ENCODE measurements at regions not wholly inside any gene's neighbourhood (a gene's known extent, or its start where the extent isn't known, plus 50 kb on each side); places are given as distances from the start of the nearest gene placed in this dataset.
"Not testable (repeated sequence)": the region's sequence is repeated elsewhere in the genome, so short reads cannot be mapped to it uniquely, and the experiment has no call there.

- H3K4me3 Mint-ChIP-seq = no peak overlapping the region
- DNase-seq (ENCODE audit: low spot score in 2 of 2, unreplicated experiment in 2 of 2) = no peak
- no peaks in the 10 kb centered on the region for H3K36me3 Mint-ChIP-seq
- H3K4me1 Mint-ChIP-seq = peaks cover 4% of the 10 kb centered on the region
- H3K9me3 Mint-ChIP-seq = peaks cover 5% of the 10 kb centered on the region
- H3K27me3 Mint-ChIP-seq (ENCODE audit: low read depth) = peaks cover 46% of the 10 kb centered on the region
- TF ChIP-seq CTCF (IDR thresholded peaks at IDR 0.05; ENCODE audit: unreplicated experiment) = no peak
- no peak overlapping the region for H3K27ac Mint-ChIP-seq
Measured at GRCh38 chr1:14282707-14283106, 315.8 kb upstream of the KAZN start.

DNA sequence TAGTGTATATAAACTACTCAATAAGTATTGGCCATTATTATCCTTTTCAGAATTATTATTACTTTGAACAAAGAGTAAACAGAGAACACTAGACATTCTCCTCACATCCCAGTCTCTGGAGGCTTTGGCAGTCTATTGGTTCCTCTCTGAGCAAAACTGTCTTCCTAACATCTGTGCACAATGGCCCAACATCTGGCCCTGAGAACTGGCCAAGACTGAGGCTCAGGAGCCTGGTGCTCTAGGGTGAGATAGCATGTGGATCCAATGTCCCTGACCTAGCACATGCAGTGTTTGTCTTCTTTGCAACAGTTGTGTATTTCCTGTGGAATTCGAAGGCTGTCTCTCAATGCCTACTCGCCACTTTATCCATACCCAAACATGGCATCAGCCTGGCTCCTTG lies 313.2 kb upstream of the KAZN start:
- DNase-seq (ENCODE audit: low spot score in 2 of 2, unreplicated experiment in 2 of 2) = no peak
- H3K4me1 Mint-ChIP-seq = peaks cover 4% of the 10 kb centered on the region
- no peak for TF ChIP-seq CTCF (IDR thresholded peaks at IDR 0.05; ENCODE audit: unreplicated experiment)
- H3K4me3 Mint-ChIP-seq = no peak overlapping the region
- no peaks in the 10 kb centered on the region for H3K36me3 Mint-ChIP-seq
- no peak overlapping the region for H3K27ac Mint-ChIP-seq
- peaks cover 63% of the 10 kb centered on the region for H3K27me3 Mint-ChIP-seq (ENCODE audit: low read depth)
- H3K9me3 Mint-ChIP-seq = peaks cover 8% of the 10 kb centered on the region

DNA sequence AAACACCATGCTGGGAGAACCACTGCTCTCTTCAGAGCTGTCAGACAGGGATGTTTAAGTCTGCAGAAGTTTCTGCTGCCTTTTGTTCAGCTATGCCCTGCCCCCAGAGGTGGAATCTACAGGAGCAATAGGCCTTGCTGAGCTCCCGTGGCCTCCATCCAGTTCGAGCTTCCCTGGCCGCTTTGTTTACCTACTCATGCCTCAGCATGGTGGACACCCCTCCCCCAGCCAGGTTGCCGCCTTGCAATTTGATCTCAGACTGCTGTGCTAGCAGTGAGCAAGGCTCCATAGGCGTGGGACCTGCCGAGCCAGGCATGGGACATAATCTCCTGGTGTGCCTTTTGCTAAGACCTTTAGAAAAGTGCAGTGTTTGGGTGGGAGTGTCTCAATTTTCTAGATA lies 307.3 kb upstream of the KAZN start:
- H3K4me1 Mint-ChIP-seq; H3K36me3 Mint-ChIP-seq; H3K4me3 Mint-ChIP-seq; DNase-seq (ENCODE audit: low spot score in 2 of 2, unreplicated experiment in 2 of 2); H3K9me3 Mint-ChIP-seq; H3K27ac Mint-ChIP-seq: not testable (repeated sequence)
- peaks cover 49% of the 10 kb centered on the region for H3K27me3 Mint-ChIP-seq (ENCODE audit: low read depth)

DNA sequence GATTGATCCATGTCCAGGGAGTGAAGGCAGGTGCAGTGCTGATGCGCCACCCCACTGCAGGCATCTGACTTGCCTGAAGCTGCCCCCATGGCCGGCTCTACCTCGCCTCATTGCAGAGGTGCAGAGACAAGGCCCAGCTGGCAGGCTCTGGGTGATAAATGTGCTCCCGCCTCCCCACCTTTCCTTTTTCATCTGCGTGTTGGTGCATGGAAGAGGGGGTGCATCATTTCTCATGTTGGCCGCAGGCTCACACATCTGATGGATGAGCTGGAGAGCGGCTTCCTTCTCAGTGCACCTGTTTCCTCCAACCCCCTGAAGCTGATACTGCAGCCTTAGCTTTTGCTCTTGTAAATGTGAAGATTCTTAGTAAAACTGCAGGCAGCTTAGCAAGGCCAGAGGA lies 306.0 kb upstream of the KAZN start:
- DNase-seq (ENCODE audit: low spot score in 2 of 2, unreplicated experiment in 2 of 2) = no peak
- H3K27me3 Mint-ChIP-seq (ENCODE audit: low read depth) = peaks cover 40% of the 10 kb centered on the region
- H3K27ac Mint-ChIP-seq = no peak overlapping the region
- TF ChIP-seq CTCF (IDR thresholded peaks at IDR 0.05; ENCODE audit: unreplicated experiment) = no peak
- H3K36me3 Mint-ChIP-seq = no peaks in the 10 kb centered on the region
- H3K4me1 Mint-ChIP-seq = no peaks in the 10 kb centered on the region
- no peak overlapping the region for H3K4me3 Mint-ChIP-seq
- H3K9me3 Mint-ChIP-seq = peaks cover 5% of the 10 kb centered on the region

DNA sequence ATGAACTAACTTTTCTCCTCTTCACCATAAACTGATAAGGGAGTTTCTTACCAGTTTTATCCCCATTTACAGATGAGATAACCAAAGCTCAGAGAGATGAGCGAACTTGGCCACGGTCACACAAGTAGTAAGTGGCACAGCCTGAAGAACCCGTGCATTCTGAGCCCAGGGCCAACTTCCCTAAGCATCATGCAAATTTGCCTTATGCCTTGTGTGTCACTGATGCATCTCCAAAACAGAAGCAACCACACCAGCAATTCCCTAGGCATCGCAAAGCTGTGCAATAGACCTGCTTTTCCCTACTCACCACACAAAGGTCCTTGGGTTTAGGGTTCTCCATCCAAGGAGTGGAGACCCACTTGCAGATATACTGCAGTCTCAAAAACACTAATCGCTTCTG lies 304.5 kb upstream of the KAZN start:
- no peak for DNase-seq (ENCODE audit: low spot score in 2 of 2, unreplicated experiment in 2 of 2)
- H3K4me1 Mint-ChIP-seq = no peaks in the 10 kb centered on the region
- no peak overlapping the region for H3K4me3 Mint-ChIP-seq
- peaks cover 26% of the 10 kb centered on the region for H3K27me3 Mint-ChIP-seq (ENCODE audit: low read depth)
- H3K36me3 Mint-ChIP-seq = no peaks in the 10 kb centered on the region
- H3K27ac Mint-ChIP-seq = no peak overlapping the region
- no peak for TF ChIP-seq CTCF (IDR thresholded peaks at IDR 0.05; ENCODE audit: unreplicated experiment)
- peaks cover 5% of the 10 kb centered on the region for H3K9me3 Mint-ChIP-seq

GRCh38 chr1:14294860-14295536 lies 303.5 kb upstream of the KAZN start:
- Mint-ChIP-seq H3K4me1 (no peaks in the 10 kb centered on the region), H3K9me3 (peaks cover 5% of the 10 kb centered on the region), H3K27me3 (ENCODE audit: low read depth) (peaks cover 20% of the 10 kb centered on the region), H3K36me3 (no peaks in the 10 kb centered on the region), H3K4me3 (no peak overlapping the region), H3K27ac (no peak overlapping the region)
- DNase-seq (ENCODE audit: low spot score in 2 of 2, unreplicated experiment in 2 of 2) = no peak
- no peak for TF ChIP-seq CTCF (IDR thresholded peaks at IDR 0.05; ENCODE audit: unreplicated experiment)

Measured in mesothelial cell of epicardium (in vitro differentiated cells).